GM23338 (cell line): ENCODE measurements at regions not wholly inside any gene's neighbourhood (a gene's known extent, or its start where the extent isn't known, plus 50 kb on each side); places are given as distances from the start of the nearest gene placed in this dataset.

Experiments
- EZH2 ChIP-seq: fragments of 200-600 bp; sonication (generic); IDR thresholded peaks from one replicate; pipeline ENCODE4 v1.8.0; 2017; ENCODE audit warnings: antibody characterized with exemption, mild to moderate bottlenecking, low read depth; ENCODE audit not compliant: unreplicated experiment
- EZH2phosphoT487 ChIP-seq: fragments of 200-600 bp; sonication (generic); IDR thresholded peaks from one replicate; pipeline ENCODE4 v1.8.1; 2018; ENCODE audit warnings: antibody characterized with exemption; ENCODE audit not compliant: unreplicated experiment
- JUNB ChIP-seq: IDR thresholded peaks from one replicate; pipeline ENCODE4 v1.6.1; 2016; ENCODE audit warnings: antibody characterized with exemption; ENCODE audit not compliant: unreplicated experiment
- NANOG ChIP-seq: IDR thresholded peaks from 2 replicates; pipeline ENCODE4 v1.6.1; 2016; ENCODE audit warnings: antibody characterized with exemption, borderline replicate concordance
- POLR2AphosphoS5 ChIP-seq: IDR thresholded peaks from 2 replicates; pipeline ENCODE4 v1.6.1; 2016; ENCODE audit warnings: antibody characterized with exemption, low read depth
- TF ChIP-seq, protein P1 (sequence below), 2 experiments: fragments of 200-600 bp in 1 of 2; sonication (generic) in 1 of 2; conservative IDR thresholded peaks; 2 replicates each; pipeline versions ENCODE4 v1.5.1 to v1.6.1; 2016 to 2017; ENCODE audit warnings: antibody characterized with exemption in 2 of 2, low read depth in 2 of 2, mild to moderate bottlenecking in 2 of 2, moderate library complexity in 1 of 2

DNA sequence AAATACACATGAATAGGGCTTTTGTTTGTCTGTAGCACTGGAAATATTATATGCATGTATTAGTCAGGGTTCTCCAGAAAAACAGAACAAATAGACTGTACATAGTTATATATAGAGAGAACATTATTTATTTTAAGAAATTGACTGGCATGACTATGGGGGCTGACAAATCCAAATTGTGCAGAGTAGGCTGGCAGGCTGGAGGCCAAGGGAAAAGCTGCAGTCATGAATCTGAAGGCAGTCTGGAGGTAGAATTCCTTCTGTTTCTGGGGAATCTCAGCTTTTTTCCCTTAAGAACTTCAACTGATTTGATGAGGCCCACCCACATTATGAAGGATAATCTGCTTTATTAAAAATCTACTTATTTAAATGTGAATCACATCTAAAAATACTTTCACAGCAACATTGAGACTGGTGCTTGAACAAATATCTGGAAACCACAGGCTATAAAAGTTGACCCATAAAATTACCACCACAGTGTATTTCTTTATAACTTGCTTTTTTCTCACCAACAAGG lies 344.2 kb upstream of the KIAA1217 start:
- TF ChIP-seq, protein P1, sequence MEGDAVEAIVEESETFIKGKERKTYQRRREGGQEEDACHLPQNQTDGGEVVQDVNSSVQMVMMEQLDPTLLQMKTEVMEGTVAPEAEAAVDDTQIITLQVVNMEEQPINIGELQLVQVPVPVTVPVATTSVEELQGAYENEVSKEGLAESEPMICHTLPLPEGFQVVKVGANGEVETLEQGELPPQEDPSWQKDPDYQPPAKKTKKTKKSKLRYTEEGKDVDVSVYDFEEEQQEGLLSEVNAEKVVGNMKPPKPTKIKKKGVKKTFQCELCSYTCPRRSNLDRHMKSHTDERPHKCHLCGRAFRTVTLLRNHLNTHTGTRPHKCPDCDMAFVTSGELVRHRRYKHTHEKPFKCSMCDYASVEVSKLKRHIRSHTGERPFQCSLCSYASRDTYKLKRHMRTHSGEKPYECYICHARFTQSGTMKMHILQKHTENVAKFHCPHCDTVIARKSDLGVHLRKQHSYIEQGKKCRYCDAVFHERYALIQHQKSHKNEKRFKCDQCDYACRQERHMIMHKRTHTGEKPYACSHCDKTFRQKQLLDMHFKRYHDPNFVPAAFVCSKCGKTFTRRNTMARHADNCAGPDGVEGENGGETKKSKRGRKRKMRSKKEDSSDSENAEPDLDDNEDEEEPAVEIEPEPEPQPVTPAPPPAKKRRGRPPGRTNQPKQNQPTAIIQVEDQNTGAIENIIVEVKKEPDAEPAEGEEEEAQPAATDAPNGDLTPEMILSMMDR (conservative IDR thresholded peaks at IDR 0.05; ENCODE audit: low read depth in 2 of 2) = no peak
- no peak for TF ChIP-seq EZH2phosphoT487
- TF ChIP-seq EZH2 = no peak
- no peak for TF ChIP-seq POLR2AphosphoS5
- TF ChIP-seq NANOG = no peak
- TF ChIP-seq JUNB = no peak
